ENCODE measurements at regions not wholly inside any gene's neighbourhood (a gene's known extent, or its start where the extent isn't known, plus 50 kb on each side); places are given as distances from the start of the nearest gene placed in this dataset.

- DNase-seq (ENCODE audit: low spot score), result no peak
Measured at GRCh38 chrX:43581888-43582539, 74.1 kb upstream of the MAOA start.

- no peak for DNase-seq (ENCODE audit: low spot score)
Measured at GRCh38 chrX:43582540-43582913, 73.6 kb upstream of the MAOA start.

GRCh38 chrX:43585922-43586321, 70.2 kb upstream of the MAOA start:
- DNase-seq (ENCODE audit: low spot score), result no peak

- DNase-seq (ENCODE audit: low spot score), result no peak
Measured at GRCh38 chrX:43586830-43587229, 69.3 kb upstream of the MAOA start.

GRCh38 chrX:43589735-43590134, 66.4 kb upstream of the MAOA start:
- DNase-seq (ENCODE audit: low spot score), result no peak

GRCh38 chrX:43590150-43590549, 65.9 kb upstream of the MAOA start:
- DNase-seq (ENCODE audit: low spot score), result no peak

- no peak for DNase-seq (ENCODE audit: low spot score)
Measured at GRCh38 chrX:43592597-43592996, 63.5 kb upstream of the MAOA start.

GRCh38 chrX:43595931-43596330, 60.2 kb upstream of the MAOA start:
- DNase-seq (ENCODE audit: low spot score), result no peak

GRCh38 chrX:43604753-43605152, 51.3 kb upstream of the MAOA start:
- no peak for DNase-seq (ENCODE audit: low spot score)

GRCh38 chrX:43605351-43605750, 50.7 kb upstream of the MAOA start:
- DNase-seq (ENCODE audit: low spot score), result no peak
